D721Med (cell line): ENCODE measurements at regions not wholly inside any gene's neighbourhood (a gene's known extent, or its start where the extent isn't known, plus 50 kb on each side); places are given as distances from the start of the nearest gene placed in this dataset.
A peak's percentile ranks its signal among the peaks of the same experiment; 100 is the strongest.

Experiments used
- DNase-seq: peaks from one replicate; pipeline ENCODE4 v3.0.0; 2011; ENCODE audit warnings: low spot score; ENCODE audit not compliant: insufficient read length
- FAIRE-seq: peaks from 2 replicates; lab custom pipeline; 2011; peaks lifted over from hg19 to GRCh38; lab: Jason Lieb, UNC
- CTCF ChIP-seq: IDR thresholded peaks from 2 replicates; pipeline ENCODE4 v1.5.1; 2012; ENCODE audit warnings: mild to moderate bottlenecking, control low read depth; ENCODE audit not compliant: insufficient read depth; ENCODE audit errors: missing control alignments

- no peak for TF ChIP-seq CTCF
- no peak for DNase-seq
- FAIRE-seq, result no peak
These were observed 54.2 kb upstream of the MGST2 start for GRCh38 chr4:139611391-139611790.

- peak; percentile 51 for FAIRE-seq
- no peak for TF ChIP-seq CTCF
- no peak for DNase-seq
These were observed 53.6 kb upstream of the SETD7 start for GRCh38 chr4:139609647-139610046.

GRCh38 chr4:139607502-139608060, 51.6 kb upstream of the SETD7 start:
- TF ChIP-seq CTCF, result no peak
- FAIRE-seq (peak; percentile 80), DNase-seq (no peak)

DNA sequence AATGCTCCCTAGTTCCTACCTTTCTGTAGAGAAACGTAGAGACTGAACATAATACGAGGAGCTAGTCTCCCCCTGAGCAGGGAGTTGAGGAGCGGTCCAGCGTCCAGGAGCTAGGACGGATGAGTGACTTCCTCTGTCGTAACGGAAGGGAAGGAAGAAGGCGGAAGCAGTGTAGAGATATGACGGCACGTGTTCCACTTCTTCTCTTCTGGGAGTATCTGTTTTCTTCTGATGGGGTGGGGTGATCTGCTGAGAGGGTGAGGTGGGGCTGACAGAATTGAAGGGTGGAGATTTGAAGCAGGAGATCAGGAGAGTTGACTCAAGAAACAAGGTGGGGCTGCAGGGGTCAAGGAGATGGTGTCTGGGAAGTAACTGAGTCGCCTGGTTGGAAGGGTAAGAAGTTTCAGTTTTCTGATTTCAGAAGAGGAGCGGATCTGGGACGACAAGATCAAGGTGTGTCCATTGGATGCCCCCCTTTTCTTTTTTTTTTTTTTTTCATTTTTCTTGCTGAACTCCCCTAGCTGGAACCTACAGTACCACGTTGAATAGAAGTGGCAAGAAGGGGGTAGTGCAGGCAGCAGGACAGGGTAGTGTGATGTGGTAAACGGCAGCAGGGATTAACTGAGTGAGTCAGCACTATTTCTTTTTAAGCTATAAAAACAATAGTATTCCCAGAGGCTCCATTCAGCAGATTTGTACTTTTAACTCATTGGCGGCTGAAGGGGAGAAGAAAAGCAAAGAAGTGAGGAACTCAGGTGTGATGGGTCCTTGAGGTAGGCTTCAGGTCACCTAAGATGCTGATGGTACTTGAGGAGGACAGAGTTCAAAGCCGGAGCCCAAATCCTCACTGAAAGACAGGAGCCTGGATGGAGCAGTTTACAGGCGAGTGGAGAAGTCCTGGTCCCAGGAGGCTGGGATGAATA, 50.8 kb upstream of the SETD7 start:
- FAIRE-seq, result no peak
- TF ChIP-seq CTCF, result no peak
- DNase-seq, result no peak

GRCh38 chr4:139606103-139606502, 50.1 kb upstream of the SETD7 start:
- FAIRE-seq, result no peak
- no peak for DNase-seq
- no peak for TF ChIP-seq CTCF
